ENCODE measurements at regions not wholly inside any gene's neighbourhood (a gene's known extent, or its start where the extent isn't known, plus 50 kb on each side); places are given as distances from the start of the nearest gene placed in this dataset.

DNA sequence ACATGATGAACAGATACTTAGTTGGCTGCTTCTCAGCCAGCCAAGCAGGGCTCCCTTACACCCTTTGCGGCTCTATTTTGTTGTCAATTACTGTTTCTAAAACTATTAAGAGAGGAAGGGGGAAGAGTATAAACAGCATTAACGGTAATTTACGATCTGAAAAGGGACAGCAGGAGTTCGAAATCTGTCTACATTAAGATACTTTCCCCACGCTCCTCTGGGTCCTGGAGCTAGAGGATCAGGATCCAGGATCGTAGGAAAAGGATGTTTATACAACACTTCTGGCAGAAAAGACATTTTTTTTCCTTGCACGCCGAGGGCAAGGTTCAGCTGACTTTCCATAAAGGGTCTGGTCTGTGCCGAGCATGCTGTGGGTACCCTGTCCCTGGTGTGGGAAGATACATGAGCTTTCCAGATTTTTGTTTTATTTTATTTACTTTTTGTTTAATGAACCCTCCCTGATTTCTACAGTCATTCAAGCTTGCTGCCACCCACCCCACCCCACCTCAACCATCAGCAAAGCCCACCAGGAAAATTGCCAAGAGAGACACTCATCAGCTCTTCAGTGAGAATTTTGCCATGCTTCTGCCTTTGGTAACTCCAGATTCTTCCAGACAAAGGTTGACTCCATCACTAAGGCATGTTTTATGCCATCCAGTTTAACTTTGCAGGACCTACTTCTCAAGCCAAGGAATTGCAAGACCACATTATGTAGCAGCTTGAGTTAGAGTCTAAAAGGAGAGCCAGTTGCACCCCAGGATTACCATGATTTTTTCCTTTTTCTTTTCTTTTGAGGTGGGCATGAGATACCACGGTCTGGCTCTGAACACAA is 188.1 kb downstream of the QDPR start:
- TF ChIP-seq GATA2 (IDR thresholded peaks at IDR 0.05; ENCODE audit: low read depth, low read length) = no peak
- no peak for TF ChIP-seq GATA3 (IDR thresholded peaks at IDR 0.05; ENCODE audit: low read depth, low read length)
